ENCODE measurements at regions not wholly inside any gene's neighbourhood (a gene's known extent, or its start where the extent isn't known, plus 50 kb on each side); places are given as distances from the start of the nearest gene placed in this dataset.
"Not testable (repeated sequence)": the region's sequence is repeated elsewhere in the genome, so short reads cannot be mapped to it uniquely, and the experiment has no call there.

DNA sequence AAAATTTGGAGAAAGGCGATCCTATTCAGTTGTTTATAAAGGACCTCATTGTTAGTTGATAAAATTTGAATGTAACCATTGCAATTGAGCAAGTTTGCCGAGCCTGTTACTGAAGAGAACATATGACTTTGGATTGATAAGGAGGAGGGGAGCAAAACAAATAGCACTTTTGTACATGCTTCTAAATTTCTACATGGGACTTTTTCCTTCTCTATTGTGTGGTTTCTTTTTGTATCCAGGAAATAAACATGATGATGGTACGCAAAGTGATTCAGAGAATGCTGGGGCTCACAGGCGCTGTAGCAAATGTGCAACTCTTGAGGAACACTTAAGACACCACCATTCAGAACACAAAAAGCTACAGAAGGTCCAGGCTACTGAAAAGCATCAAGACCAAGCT lies 140.2 kb upstream of the PRSS12 start:
- not testable (repeated sequence) for DNase-seq (ENCODE audit: extremely low spot score, insufficient read length, low read depth); FAIRE-seq

DNA sequence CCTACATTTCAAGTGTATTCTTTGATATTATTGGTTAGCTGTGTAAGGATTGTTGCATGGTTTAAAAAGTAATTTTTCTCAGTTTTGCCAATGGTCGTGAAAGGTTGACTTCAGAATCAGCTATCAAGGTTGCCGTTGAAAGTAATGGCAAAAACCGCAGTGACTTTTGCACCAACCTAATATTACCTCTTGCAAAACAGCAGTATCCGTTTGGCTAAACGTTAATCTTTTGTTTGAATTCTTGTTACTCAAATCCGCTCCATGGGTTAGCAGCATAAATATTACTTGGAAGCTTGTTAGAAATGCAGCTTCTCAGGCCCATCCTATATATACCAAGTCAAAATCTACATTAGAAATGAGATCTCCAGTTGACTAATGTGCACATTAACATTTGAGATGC lies 141.6 kb upstream of the PRSS12 start:
- DNase-seq (ENCODE audit: extremely low spot score, insufficient read length, low read depth): not testable (repeated sequence)
- peak; percentile 29 for FAIRE-seq

GRCh38 chr4:118502967-118503366 lies 150.2 kb upstream of the PRSS12 start:
- FAIRE-seq; DNase-seq (ENCODE audit: extremely low spot score, insufficient read length, low read depth): not testable (repeated sequence)

DNA sequence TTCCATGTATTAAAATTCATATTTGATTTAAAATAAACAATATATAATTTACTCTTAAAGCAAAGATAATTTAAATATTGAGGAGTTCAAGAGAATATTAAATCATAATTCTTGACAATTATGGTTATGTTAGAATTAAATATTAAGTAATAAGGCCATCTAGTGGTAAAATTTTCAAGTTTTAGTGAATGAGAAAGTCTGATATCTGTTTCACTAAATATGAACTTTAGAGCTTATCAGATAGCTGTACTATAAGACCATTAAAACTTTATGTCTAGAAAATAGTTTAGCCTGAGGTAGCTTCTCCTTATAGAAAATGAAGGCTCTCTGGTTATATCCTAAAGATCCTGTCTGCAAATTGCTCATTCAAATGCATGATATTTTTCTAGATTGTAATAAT lies 152.1 kb upstream of the PRSS12 start:
- not testable (repeated sequence) for FAIRE-seq

GRCh38 chr4:118505491-118505890 lies 152.7 kb upstream of the PRSS12 start:
- FAIRE-seq; DNase-seq (ENCODE audit: extremely low spot score, insufficient read length, low read depth): not testable (repeated sequence)

More for the DNA sequence above, 152.1 kb upstream of the PRSS12 start:
- not testable (repeated sequence) for DNase-seq (ENCODE audit: extremely low spot score, insufficient read length, low read depth)

DNA sequence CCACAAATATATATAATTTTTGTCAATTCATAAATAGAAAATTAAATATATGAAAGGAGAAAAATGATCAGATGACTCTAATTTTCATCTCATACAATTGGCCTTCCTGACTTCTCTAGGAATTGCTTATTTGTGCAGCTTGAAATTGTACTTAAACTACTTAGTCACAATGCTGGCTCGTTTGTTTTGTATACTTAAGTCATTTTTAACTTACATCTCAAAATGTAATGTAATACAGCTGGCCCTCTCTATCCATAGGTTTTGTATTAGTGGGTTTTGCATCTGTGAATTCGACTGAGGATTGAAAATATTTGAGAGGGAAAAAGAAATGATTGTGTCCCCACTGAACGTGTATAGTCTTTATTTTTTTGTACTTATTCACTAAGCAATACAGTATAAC lies 160.1 kb upstream of the PRSS12 start:
- FAIRE-seq; DNase-seq (ENCODE audit: extremely low spot score, insufficient read length, low read depth): not testable (repeated sequence)

GRCh38 chr4:118514332-118514731 lies 161.5 kb upstream of the PRSS12 start:
- peak; percentile 84 for FAIRE-seq
- not testable (repeated sequence) for DNase-seq (ENCODE audit: extremely low spot score, insufficient read length, low read depth)

DNA sequence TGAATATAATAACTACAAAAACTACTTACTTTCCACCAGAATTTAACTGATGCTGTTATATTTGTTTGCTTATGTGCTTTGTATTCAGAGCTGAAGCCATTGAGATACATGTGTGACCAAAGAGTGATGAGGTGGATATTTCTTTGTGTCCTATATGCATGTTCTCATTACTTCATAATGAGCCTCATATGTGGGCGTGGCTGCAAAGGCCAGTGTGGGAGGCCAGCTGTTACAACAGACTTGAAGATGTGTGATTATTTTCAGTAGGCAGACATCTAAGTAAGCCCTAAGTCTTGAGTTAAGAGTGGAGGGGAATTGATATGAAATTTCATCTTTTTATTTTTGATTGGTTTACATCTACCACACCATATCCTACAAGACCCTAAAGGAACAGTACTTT lies 163.3 kb upstream of the PRSS12 start:
- peak; percentile 21 for FAIRE-seq
- not testable (repeated sequence) for DNase-seq (ENCODE audit: extremely low spot score, insufficient read length, low read depth)

GRCh38 chr4:118530107-118530506 lies 155.1 kb upstream of the METTL14 start:
- DNase-seq (ENCODE audit: extremely low spot score, insufficient read length, low read depth); FAIRE-seq: not testable (repeated sequence)

DNA sequence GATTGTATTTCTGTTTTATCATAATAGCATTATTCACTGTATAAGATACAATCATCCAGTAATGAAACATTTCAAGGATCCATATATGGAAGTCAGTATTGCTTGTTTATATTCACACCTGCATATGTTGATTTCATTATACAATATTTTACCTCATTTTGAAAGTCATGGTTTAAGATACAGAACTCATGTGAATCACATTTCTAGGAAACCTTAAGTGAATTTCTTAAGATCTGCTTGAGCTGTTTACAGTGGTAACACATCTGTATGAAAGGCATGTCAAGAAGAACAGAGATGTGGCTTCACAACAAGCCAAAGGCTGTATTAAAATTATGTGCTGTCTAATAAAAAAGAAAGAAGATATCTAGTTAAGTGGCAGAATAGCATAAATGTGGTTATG lies 153.2 kb upstream of the METTL14 start:
- not testable (repeated sequence) for FAIRE-seq; DNase-seq (ENCODE audit: extremely low spot score, insufficient read length, low read depth)

DNA sequence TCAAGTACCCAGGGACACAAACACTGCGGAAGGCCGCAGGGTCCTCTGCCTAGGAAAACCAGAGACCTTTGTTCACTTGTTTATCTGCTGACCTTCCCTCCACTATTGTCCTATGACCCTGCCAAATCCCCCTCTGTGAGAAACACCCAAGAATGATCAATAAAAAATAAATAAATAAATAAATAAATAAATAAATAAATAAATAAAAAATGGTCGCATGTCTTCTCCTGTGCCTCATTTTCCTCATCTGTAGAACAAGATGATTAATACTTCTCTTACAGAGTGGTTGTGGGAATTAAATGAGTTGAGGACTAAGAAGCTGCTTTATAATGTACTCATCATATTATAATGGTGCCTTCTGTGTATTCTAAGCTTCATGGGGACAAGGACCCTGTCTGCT lies 149.4 kb upstream of the METTL14 start:
- not testable (repeated sequence) for FAIRE-seq; DNase-seq (ENCODE audit: extremely low spot score, insufficient read length, low read depth)

GRCh38 chr4:118539412-118540077 lies 145.6 kb upstream of the METTL14 start:
- FAIRE-seq: peak; percentile 56
- not testable (repeated sequence) for DNase-seq (ENCODE audit: extremely low spot score, insufficient read length, low read depth)

- FAIRE-seq; DNase-seq (ENCODE audit: extremely low spot score, insufficient read length, low read depth): not testable (repeated sequence)
These were observed 128.6 kb upstream of the METTL14 start for GRCh38 chr4:118556576-118556975.

GRCh38 chr4:118557298-118557851 lies 127.8 kb upstream of the METTL14 start:
- no peak for DNase-seq (ENCODE audit: extremely low spot score, insufficient read length, low read depth)

DNA sequence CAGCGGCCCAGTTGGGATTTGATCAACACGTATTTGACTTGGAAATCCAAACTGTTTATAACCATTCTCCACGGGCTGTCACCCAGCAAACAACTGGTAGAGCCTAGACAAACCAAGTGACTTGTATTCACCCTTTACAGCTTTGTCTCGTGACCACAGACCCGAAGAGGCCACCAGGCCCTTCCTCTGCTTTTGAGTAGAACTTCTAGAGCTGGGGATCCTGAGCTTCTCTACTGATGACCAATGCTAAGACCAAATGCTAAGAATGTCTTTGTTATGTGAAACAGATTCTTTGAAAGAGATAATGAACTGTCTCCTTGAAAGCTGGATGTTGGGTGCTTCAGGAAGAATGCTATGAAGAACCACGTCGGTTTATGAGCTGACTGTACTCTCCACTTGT lies 127.0 kb upstream of the METTL14 start:
- DNase-seq (ENCODE audit: extremely low spot score, insufficient read length, low read depth); FAIRE-seq: not testable (repeated sequence)

More at GRCh38 chr4:118557298-118557851, 127.8 kb upstream of the METTL14 start:
- FAIRE-seq: no peak

DNA sequence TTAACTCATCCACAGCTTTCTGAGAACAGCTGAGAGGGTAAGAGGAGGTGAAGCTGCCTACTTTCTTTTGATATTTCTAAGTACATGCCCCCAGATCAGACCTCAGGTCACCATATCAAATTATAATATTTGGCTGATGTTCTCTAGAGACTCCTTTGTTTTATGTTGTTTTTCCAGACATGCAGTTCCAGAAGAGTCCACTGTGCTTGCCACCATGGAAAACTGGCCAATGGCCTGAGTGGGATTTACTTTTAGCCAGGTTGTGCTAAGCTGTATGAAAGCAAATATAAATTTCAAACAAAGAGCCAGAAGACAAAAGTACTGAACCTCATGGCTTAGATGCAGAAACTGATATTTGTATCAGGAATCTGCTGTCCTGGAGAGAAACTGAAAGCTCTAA lies 123.6 kb upstream of the METTL14 start:
- not testable (repeated sequence) for DNase-seq (ENCODE audit: extremely low spot score, insufficient read length, low read depth); FAIRE-seq

DNA sequence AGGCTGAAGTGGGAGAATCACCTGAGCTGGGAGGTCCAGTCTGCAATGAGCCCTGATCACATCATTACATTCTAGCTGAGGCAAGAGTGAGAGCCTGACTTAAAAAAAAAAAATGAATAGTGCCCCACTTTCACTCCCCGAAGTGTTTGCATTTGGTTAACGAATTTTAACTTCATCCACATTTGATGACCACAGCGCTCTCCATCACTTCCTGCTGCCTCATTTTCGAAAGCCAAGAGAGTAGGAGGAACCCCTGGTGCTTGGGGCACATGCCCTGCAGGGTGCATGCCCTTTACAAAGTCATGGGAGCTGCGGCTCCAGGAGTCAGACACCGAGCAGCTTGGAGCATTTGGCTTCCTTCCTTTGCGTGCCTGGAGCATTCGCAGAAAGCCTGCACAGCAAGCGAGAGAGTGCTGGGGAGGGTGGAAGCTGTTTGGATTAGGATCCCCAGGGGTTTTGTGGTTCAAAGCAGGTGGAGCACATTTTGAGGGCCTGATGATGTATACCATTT lies 119.1 kb upstream of the METTL14 start:
- peak; percentile 81 for FAIRE-seq
- DNase-seq (ENCODE audit: extremely low spot score, insufficient read length, low read depth): not testable (repeated sequence)

DNA sequence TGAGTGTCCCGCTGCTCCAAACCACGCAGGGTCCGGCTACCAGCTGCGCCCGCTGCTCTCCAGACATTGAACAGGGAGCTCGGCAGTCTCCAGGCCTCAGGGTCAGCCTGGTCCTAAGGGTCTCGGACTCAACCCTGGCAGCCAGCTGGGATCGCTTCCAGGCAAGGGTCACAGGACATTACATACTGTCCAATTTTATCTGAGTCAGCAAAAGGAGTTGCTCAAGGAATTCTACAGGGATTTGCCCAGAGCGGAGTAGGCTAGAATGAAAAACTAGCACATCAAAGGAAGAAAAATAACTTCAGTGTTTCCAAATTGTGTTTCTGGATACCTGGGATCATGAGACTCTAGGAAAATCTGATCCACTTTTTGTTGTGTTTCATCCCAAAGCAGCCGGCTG lies 112.2 kb upstream of the METTL14 start:
- FAIRE-seq: not testable (repeated sequence)

GRCh38 chr4:118574251-118574913 lies 110.8 kb upstream of the METTL14 start:
- not testable (repeated sequence) for DNase-seq (ENCODE audit: extremely low spot score, insufficient read length, low read depth)
- FAIRE-seq: peak; percentile 64

More for the DNA sequence above, 112.2 kb upstream of the METTL14 start:
- DNase-seq (ENCODE audit: extremely low spot score, insufficient read length, low read depth): not testable (repeated sequence)

GRCh38 chr4:118575057-118575456 lies 110.1 kb upstream of the METTL14 start:
- DNase-seq (ENCODE audit: extremely low spot score, insufficient read length, low read depth); FAIRE-seq: not testable (repeated sequence)

Measured in GM18507 (cell line).